ENCODE measurements at regions not wholly inside any gene's neighbourhood (a gene's known extent, or its start where the extent isn't known, plus 50 kb on each side); places are given as distances from the start of the nearest gene placed in this dataset.

DNA sequence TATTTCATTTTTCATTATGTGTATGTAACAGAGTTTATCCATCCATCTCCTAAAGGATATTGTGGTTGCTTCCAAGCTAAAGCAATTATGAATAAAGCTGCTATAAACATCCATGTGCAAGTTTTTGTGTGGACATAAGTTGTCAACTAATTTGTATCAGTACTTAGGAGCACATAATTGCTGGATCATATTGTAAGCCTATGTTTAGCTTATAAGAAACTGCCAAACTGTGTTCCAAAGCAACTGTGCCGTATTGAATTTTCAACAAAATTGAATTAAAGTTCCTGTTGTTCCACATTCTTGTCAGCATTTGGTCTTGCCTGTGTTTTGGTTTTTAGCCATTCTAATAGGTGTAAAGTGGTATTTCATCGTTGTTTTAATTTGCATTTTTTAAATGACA lies 416.9 kb downstream of the SLC6A15 start:
- no peak overlapping the region for H2AFZ ChIP-seq (ENCODE audit: insufficient read depth, low read depth, low read length, poor library complexity, severe bottlenecking)
- H3K36me3 Mint-ChIP-seq, result no peaks in the 10 kb centered on the region

DNA sequence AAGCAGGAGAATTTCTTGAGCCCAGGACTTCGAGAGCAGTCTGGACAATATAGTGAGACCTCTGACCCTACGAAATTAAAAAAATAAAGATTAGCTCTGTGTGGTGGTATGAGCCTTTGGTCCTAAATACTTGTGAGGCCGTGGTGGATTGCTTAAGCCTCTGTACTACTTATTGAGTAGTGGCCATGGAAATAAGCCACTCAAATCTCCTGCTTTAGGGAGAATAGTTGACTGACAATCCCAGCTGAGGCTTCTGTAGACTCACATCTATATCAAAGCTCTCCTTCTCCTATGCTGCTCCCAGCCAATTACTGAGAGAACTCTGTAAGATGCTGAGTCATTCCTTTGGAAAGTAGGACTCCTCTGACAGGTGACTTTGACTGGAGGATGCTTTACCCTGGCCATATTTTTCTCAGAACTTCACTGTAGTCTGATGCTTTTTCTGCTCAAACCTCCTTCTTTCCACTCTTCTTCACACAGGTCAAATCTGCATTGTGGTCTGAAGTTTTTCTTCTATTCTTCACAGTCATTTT lies 420.2 kb downstream of the SLC6A15 start:
- Histone ChIP-seq H2AFZ (ENCODE audit: insufficient read depth, low read depth, low read length, poor library complexity, severe bottlenecking) (no peak overlapping the region), H3K4me1 (ENCODE audit: control insufficient read depth in 1 of 2, insufficient read depth in 2 of 2, low read length in 2 of 2) (no peaks in the 10 kb centered on the region), H3K27me3 (ENCODE audit: control insufficient read depth in 2 of 2, insufficient read depth in 2 of 2, low read length in 2 of 2) (no peaks in the 10 kb centered on the region), H3K79me2 (ENCODE audit: insufficient read depth, low read length) (no peaks in the 10 kb centered on the region), H3K4me2 (replicated peaks; ENCODE audit: extremely low read depth, low read length, poor library complexity, severe bottlenecking) (no peak overlapping the region), H3K9ac (ENCODE audit: insufficient read depth, low read length, poor library complexity, severe bottlenecking) (no peak overlapping the region), H3K9me3 (replicated peaks in 1 of 2; ENCODE audit: control insufficient read depth in 1 of 2, insufficient read depth in 1 of 2, low read length in 2 of 2) (no peaks in the 10 kb centered on the region), H3K4me3 (replicated peaks in 1 of 3; ENCODE audit: low read depth in 2 of 3, low read length in 3 of 3) (no peak overlapping the region), H4K20me1 (ENCODE audit: insufficient read depth, low read length) (no peaks in the 10 kb centered on the region), H3K27ac (ENCODE audit: low read depth in 1 of 2, low read length in 2 of 2) (no peak overlapping the region), H3K36me3 (replicated peaks in 1 of 2; ENCODE audit: control insufficient read depth in 1 of 2, insufficient read depth in 2 of 2, low read length in 2 of 2) (no peaks in the 10 kb centered on the region)
- no peak for DNase-seq
- Mint-ChIP-seq H3K9me3 (no peaks in the 10 kb centered on the region), H3K27ac (no peak overlapping the region), H3K4me1 (no peaks in the 10 kb centered on the region), H3K36me3 (no peaks in the 10 kb centered on the region), H3K27me3 (ENCODE audit: low read depth in 3 of 3) (peaks cover 0 to 3% (median 0%) of the 10 kb centered on the region in 3 donors), H3K4me3 (no peak overlapping the region)
- WGBS (ENCODE audit: insufficient coverage), result 90% methylated on average over 2 of the region's 3 CpGs
- intact Hi-C loops (cut with micrococcal nuclease), result no loop called here
- TF ChIP-seq, protein P1, sequence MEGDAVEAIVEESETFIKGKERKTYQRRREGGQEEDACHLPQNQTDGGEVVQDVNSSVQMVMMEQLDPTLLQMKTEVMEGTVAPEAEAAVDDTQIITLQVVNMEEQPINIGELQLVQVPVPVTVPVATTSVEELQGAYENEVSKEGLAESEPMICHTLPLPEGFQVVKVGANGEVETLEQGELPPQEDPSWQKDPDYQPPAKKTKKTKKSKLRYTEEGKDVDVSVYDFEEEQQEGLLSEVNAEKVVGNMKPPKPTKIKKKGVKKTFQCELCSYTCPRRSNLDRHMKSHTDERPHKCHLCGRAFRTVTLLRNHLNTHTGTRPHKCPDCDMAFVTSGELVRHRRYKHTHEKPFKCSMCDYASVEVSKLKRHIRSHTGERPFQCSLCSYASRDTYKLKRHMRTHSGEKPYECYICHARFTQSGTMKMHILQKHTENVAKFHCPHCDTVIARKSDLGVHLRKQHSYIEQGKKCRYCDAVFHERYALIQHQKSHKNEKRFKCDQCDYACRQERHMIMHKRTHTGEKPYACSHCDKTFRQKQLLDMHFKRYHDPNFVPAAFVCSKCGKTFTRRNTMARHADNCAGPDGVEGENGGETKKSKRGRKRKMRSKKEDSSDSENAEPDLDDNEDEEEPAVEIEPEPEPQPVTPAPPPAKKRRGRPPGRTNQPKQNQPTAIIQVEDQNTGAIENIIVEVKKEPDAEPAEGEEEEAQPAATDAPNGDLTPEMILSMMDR (IDR thresholded peaks at IDR 0.05), result no peak

More for the DNA sequence above, 416.9 kb downstream of the SLC6A15 start:
- Mint-ChIP-seq H3K9me3 (no peaks in the 10 kb centered on the region), H3K27me3 (ENCODE audit: low read depth in 3 of 3) (peaks cover 0 to 3% (median 0%) of the 10 kb centered on the region in 3 donors), H3K4me3 (no peak overlapping the region), H3K4me1 (no peaks in the 10 kb centered on the region), H3K27ac (no peak overlapping the region)
- intact Hi-C loops (cut with micrococcal nuclease), result no loop called here
- Histone ChIP-seq H3K27me3 (ENCODE audit: control insufficient read depth in 2 of 2, insufficient read depth in 2 of 2, low read length in 2 of 2) (no peaks in the 10 kb centered on the region), H3K79me2 (ENCODE audit: insufficient read depth, low read length) (no peaks in the 10 kb centered on the region), H3K4me1 (ENCODE audit: control insufficient read depth in 1 of 2, insufficient read depth in 2 of 2, low read length in 2 of 2) (no peaks in the 10 kb centered on the region), H3K36me3 (replicated peaks in 1 of 2; ENCODE audit: control insufficient read depth in 1 of 2, insufficient read depth in 2 of 2, low read length in 2 of 2) (no peaks in the 10 kb centered on the region), H3K27ac (ENCODE audit: low read depth in 1 of 2, low read length in 2 of 2) (no peak overlapping the region), H3K9ac (ENCODE audit: insufficient read depth, low read length, poor library complexity, severe bottlenecking) (no peak overlapping the region), H3K9me3 (replicated peaks in 1 of 2; ENCODE audit: control insufficient read depth in 1 of 2, insufficient read depth in 1 of 2, low read length in 2 of 2) (no peaks in the 10 kb centered on the region), H4K20me1 (ENCODE audit: insufficient read depth, low read length) (no peaks in the 10 kb centered on the region), H3K4me2 (replicated peaks; ENCODE audit: extremely low read depth, low read length, poor library complexity, severe bottlenecking) (no peak overlapping the region), H3K4me3 (replicated peaks in 1 of 3; ENCODE audit: low read depth in 2 of 3, low read length in 3 of 3) (no peak overlapping the region)
- no CpG with 5 or more reads among the region's 2 CpGs for WGBS (ENCODE audit: insufficient coverage)
- no peak for DNase-seq
- TF ChIP-seq, protein P1 (IDR thresholded peaks at IDR 0.05), result no peak

All from CD14-positive monocyte (primary cell).